G401 (cell line): ENCODE measurements at regions not wholly inside any gene's neighbourhood (a gene's known extent, or its start where the extent isn't known, plus 50 kb on each side); places are given as distances from the start of the nearest gene placed in this dataset.
A peak's percentile ranks its signal among the peaks of the same experiment; 100 is the strongest.

ENCODE experiments used
- DNase-seq: peaks from one replicate; pipeline ENCODE4 v3.0.0-alpha.2; 2015; ENCODE audit warnings: low spot score
- in situ Hi-C: cut with HindIII; loops from 2 replicates; pipeline ENCODE4 v1.10.0; 2016; ENCODE audit warnings: low sequenced_read_pairs, mixed read lengths

DNA sequence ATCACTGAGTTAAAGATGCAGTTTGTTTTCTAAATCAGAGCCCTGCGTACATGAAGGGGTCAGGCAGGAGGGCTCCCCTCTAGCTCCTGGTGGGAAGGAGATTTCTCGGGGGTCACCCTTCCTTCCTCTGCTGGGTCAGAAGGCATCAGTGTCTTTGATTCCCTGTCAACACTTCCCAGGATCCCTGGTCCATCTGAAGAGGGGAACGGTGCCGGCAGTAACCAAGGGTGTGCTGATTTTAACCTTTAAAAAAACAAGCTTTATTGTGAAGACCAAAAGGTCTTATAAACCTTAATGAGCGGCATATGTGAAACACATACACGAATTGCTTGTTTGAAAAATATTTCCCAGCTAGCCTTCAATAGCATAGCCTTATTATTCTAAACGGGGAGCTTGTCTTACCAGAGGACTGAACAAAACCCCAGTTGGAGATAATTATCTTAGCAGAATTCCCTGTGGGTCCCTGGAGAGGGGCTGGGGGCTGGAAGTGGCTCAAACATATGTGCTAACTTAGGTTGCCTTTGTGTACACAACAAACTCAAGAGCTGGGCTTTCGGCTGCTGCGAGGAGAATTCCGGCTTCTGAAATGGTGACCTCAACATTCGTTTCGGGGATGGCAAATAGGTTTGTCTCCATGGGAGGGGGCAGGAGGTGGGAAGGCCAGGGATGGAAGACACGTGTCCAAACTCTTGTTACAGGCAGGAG, 114.9 kb upstream of the MYCN start:
- DNase-seq = no peak
- in situ Hi-C loops = no loop called here

- in situ Hi-C loops = no loop called here
- no peak for DNase-seq
Observed at GRCh38 chr2:15826273-15826717, 114.1 kb upstream of the MYCN start.

GRCh38 chr2:15827001-15827400, 113.3 kb upstream of the MYCN start:
- no peak for DNase-seq
- in situ Hi-C loops = no loop called here

DNA sequence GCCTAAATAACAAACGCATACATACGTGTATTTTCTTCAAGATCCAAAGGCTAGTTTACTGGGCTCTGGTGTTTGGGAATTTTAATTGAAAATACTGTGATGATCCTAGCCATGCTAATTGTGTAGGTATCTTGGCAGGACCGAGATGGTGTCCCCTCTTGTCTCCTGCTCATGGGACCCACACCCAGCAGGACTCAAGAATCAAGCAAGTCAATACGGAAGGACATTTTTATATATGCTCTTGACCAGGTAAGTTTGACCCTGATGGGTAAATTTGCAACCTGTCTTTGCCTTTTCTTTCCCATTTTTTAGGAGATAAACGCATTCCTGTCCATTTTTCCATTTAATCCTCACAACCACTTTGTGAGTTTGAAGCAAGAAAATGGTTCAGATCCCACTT, 111.8 kb upstream of the MYCN start:
- in situ Hi-C loops = no loop called here
- DNase-seq = no peak

DNA sequence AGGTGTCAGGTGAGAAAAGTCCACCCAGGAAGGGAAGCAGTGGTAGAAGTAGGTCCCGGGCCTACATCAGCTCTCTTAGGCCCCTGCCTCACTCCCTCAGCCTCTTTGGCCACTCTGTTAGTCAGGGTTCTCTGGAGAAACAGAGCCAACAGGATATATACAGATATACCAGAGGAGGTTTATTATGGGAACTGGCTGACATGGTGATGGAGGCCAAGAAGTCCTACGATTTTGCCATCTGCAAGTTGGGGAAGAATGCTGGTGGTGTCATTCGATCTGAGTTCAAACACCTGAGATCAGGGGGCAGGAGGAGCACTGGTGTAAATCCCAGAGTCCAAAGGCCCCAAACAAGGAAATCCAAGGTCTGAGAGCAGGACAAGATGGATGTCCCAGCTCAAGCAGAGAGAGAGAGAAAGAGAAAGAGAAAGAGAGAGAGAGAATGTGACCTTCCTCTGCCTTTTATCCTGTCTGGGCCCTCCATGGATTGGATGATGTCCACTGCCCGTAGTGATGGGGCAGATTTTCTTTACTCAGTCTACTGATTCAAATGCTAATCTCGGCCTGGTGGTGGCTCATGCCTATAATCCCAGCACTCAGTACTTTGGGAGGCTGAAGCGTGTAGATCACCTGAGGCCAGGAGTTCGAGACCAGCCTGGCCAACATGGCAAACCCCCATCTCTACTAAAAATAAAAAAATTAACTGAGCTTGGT, 111.1 kb upstream of the MYCN start:
- no peak for DNase-seq
- in situ Hi-C loops = no loop called here

- in situ Hi-C loops = no loop called here
Observed at GRCh38 chr2:15829985-15830384, 110.4 kb upstream of the MYCN start.

DNA sequence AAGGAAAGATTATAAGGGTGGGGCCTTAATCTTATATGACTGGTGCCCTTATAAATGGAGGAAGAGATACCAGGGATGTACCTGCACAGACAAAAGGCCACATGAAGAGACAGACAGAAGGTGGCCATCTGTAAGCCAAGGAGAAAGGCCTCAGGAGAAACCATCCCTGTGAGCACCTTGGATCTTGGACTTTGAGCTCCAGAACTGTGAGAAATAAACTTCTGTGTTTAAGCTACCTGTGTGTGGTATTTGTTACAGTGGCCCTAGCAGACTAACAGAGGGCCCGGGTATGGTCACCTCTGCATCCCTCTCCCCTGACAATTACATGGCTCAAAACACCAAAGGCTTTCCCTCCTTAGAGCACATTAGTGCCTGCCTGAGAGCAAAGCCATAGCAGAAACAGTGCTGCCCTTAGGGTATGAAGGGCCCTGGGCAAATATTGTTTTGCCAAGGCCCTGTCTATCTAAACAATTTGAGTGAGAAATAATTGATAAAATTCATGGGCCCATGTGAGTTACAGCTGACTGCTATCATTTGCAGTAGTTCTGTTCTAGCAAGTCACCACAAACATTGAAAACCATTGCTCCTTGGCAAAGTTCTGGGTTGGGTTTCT, 109.3 kb upstream of the MYCN start:
- in situ Hi-C loops = no loop called here
- no peak for DNase-seq

More at GRCh38 chr2:15829985-15830384, 110.4 kb upstream of the MYCN start:
- DNase-seq = no peak

- in situ Hi-C loops = no loop called here
Observed at GRCh38 chr2:15832030-15832709, 108.2 kb upstream of the MYCN start.

GRCh38 chr2:15832849-15833680, 107.3 kb upstream of the MYCN start:
- DNase-seq = no peak
- in situ Hi-C loops = no loop called here

More at GRCh38 chr2:15832030-15832709, 108.2 kb upstream of the MYCN start:
- no peak for DNase-seq

DNA sequence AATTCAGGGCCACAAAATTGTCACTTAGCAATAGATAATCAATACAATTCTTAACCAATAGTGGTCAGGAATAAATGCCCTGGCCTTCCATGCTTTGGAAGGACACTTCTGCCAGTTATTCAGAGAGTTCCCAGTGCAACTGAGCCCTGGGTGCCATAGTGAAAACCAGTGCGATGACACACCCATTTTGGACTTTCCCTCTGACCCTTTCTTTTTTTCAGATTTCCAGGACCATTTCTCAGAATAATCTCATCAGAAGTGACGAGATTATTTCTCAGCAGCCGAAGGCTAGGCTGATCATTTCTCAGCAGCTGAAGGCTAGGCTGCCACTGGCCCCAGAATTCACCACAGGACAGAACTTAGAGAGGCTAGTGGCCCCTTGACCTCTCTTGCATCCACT, 106.6 kb upstream of the MYCN start:
- in situ Hi-C loops = no loop called here
- no peak for DNase-seq

- in situ Hi-C loops = no loop called here
- DNase-seq = no peak
Observed at GRCh38 chr2:15834381-15835031, 105.8 kb upstream of the MYCN start.

- DNase-seq = peak; percentile 44
Observed at GRCh38 chr2:15835991-15836688, 104.2 kb upstream of the MYCN start.

DNA sequence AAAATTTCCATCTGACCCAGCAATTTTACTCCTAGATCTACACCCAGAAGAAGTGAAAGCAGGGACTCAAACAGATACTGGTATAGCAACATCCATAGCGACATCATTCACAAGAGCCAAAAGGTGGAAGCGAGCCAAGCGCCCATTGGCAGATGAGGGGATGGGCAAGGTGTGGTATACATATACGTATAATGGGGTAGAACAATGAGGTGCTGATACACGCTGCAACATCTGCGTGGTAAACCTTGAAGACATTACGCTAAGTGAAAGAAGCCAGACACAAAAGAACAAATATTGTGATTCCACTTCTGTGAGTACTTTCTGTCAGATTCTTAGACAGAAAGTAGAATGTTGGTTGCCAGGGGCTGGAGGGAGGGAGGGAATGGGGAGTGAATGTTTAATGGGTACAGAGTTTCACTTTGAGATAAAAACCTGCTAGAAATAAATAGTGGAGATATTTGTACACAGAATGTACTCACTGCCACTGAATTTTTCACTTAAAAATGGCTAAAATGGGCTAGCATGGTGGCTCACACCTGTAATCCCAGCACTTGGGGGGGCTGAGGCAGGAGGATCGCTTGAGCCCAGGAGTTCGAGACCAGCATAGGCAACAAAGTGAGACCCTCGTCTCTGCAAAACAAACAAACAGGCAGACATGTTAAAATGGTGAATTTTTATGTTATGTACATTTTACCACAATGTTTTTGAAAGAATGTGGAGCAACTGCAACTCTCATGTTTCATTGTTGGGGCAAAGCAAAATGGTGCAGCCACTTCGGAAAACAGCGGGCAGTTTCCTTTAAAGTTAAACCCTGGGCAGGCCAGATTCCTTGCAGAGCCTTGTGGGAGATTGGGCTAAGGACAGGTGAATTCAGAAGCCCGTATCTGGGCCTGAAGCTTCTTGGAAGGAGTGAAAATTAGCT, 103.4 kb upstream of the MYCN start:
- in situ Hi-C loops = no loop called here
- no peak for DNase-seq

More at GRCh38 chr2:15835991-15836688, 104.2 kb upstream of the MYCN start:
- in situ Hi-C loops = no loop called here

DNA sequence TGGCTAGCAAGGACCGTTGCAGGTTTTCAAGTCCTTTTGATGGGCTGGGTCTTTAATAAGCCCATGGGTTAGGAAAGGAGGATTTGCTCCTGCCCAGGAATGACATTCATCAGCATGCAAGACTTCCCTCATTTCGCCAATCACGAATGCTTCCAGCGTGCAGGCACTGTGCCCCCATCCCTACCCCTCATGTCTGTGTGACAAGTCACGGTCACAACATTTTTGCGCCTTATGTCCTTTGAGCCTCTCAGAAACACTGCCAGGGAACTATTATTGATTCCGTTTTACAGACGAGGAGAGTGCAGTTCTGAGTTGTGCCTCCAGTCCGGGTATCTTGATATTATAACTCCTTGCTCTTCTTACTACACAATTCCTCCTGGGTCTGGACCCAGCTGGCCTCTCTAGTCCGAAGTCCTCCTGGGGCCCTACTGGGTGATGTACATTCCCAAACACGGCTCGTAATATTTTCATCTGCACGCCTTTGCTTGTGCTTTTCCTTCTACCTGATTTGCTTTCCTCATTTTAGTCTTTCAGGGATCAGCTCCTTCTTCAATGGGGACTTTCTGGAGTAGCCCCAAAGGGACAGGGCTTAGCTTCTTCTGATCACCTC, 101.8 kb upstream of the MYCN start:
- no peak for DNase-seq
- in situ Hi-C loops = no loop called here

DNA sequence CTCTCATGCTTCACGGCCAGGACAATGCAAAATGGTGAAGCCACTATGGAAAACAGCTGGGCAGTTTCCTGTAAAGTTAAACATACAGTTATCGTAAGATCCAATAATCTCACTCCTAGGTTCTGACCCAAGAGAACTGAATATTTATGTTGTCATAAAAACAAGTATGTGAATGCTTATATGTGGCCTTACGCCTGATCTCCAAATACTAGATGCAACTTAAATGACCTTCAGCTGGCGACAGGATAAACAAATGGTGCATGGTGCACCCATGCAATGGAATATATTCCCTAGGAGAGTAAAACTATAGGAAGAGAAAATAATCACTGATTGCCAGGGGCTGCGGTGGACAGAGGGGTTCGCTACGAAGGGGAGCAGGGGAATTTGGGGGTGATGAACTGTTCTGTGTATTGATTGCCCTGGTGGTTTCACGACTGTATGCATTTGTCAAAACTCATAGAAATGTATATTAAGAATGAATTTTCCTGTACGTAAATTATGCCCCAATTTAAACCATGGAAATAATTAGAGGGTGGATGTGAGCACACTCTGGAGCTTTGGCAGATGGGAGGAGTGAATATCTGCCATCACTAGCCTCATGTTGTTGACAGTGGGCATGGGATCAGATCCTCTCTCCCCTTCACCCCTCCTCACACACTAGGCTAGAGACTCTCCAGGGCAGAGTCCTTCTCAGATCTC, 100.8 kb upstream of the MYCN start:
- in situ Hi-C loops = no loop called here
- DNase-seq = no peak

DNA sequence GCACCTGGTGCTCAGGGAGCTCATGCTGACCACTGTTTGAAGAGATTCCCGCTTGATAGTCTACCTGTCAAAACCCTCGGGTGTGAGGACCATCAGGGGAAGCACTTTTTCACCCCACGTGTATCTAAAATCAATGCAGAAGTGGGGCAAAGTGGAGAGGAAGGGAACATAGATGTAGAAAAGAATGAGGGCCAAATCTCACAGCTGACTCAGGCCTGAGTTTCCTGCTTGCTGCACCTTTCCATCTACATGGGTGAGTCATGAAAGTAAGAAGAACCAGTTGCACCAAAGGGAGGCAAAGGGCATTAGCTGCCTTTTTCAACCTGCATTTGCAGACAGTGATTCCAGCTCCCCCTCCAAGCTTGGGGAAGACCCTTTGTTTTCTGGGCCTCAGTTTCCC, 100.2 kb upstream of the MYCN start:
- DNase-seq = no peak
- in situ Hi-C loops = no loop called here
